PC-3 (cell line): ENCODE measurements at regions not wholly inside any gene's neighbourhood (a gene's known extent, or its start where the extent isn't known, plus 50 kb on each side); places are given as distances from the start of the nearest gene placed in this dataset.

ENCODE experiments used
- EZH2phosphoT487 ChIP-seq: fragments of 300-600 bp; sonication (generic); IDR thresholded peaks from 2 replicates; pipeline ENCODE4 v1.6.1; 2018; ENCODE audit warnings: mild to moderate bottlenecking, antibody characterized with exemption, low read length, borderline replicate concordance
- TF ChIP-seq, protein P1 (sequence below): fragments of 300-600 bp; sonication (generic); conservative IDR thresholded peaks from 2 replicates; pipeline ENCODE4 v1.5.1; 2017; ENCODE audit warnings: antibody characterized with exemption, low read depth, mild to moderate bottlenecking, low read length

DNA sequence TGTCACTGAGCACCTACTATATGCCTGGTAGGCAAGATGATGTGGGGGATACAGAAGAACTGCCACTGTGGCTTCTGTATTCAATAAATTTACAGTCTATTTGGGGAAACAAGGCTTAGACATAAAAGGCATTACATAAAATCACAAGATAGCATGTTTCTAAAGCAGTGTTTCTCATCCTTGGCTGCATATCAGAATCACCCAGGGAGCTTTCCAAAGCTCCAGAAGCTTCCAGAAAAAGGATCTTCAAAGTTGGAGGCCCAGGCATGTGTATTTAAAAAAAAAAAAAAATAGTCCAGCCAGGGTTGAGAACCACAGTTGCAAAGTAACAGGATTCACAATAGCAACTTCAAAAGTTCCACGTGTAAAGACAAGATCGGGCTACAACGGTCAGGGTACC lies 112.4 kb upstream of the SPACA1 start:
- TF ChIP-seq, protein P1, sequence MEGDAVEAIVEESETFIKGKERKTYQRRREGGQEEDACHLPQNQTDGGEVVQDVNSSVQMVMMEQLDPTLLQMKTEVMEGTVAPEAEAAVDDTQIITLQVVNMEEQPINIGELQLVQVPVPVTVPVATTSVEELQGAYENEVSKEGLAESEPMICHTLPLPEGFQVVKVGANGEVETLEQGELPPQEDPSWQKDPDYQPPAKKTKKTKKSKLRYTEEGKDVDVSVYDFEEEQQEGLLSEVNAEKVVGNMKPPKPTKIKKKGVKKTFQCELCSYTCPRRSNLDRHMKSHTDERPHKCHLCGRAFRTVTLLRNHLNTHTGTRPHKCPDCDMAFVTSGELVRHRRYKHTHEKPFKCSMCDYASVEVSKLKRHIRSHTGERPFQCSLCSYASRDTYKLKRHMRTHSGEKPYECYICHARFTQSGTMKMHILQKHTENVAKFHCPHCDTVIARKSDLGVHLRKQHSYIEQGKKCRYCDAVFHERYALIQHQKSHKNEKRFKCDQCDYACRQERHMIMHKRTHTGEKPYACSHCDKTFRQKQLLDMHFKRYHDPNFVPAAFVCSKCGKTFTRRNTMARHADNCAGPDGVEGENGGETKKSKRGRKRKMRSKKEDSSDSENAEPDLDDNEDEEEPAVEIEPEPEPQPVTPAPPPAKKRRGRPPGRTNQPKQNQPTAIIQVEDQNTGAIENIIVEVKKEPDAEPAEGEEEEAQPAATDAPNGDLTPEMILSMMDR, result no peak
- no peak for TF ChIP-seq EZH2phosphoT487
